ENCODE measurements at regions not wholly inside any gene's neighbourhood (a gene's known extent, or its start where the extent isn't known, plus 50 kb on each side); places are given as distances from the start of the nearest gene placed in this dataset.
"Not testable (repeated sequence)": the region's sequence is repeated elsewhere in the genome, so short reads cannot be mapped to it uniquely, and the experiment has no call there.

GRCh38 chr3:178325330-178325729 is 210.9 kb upstream of the KCNMB2 start:
- Histone ChIP-seq H3K9me3 (ENCODE audit: control insufficient read depth in 5 of 5, low read length in 5 of 5) (no peaks in the 10 kb centered on the region), H3K4me1 (ENCODE audit: control insufficient read depth in 5 of 5, insufficient read depth in 5 of 5, low read length in 5 of 5) (peaks cover 0 to 12% (median 9%) of the 10 kb centered on the region in 5 donors), H3K27me3 (ENCODE audit: control insufficient read depth in 5 of 5, insufficient read depth in 4 of 5, low read length in 5 of 5) (no peaks in the 10 kb centered on the region), H3K9ac (ENCODE audit: low read length in 5 of 5) (no peak overlapping the region), H3K27ac (ENCODE audit: low read depth, low read length) (no peak overlapping the region), H3K36me3 (ENCODE audit: control insufficient read depth in 5 of 5, insufficient read depth in 5 of 5, low read length in 5 of 5) (no peaks in the 10 kb centered on the region), H3K4me3 (ENCODE audit: low read depth in 1 of 5, low read length in 5 of 5) (no peak overlapping the region)

GRCh38 chr3:178329936-178330335 is 206.3 kb upstream of the KCNMB2 start:
- H3K27ac ChIP-seq (ENCODE audit: low read depth, low read length) = no peak overlapping the region
- no peaks in the 10 kb centered on the region for H3K9me3 ChIP-seq (ENCODE audit: control insufficient read depth in 5 of 5, low read length in 5 of 5)
- H3K36me3 ChIP-seq (ENCODE audit: control insufficient read depth in 5 of 5, insufficient read depth in 5 of 5, low read length in 5 of 5) = no peaks in the 10 kb centered on the region

GRCh38 chr3:178334239-178334638 is 202.0 kb upstream of the KCNMB2 start:
- H3K27me3 ChIP-seq (ENCODE audit: control insufficient read depth in 5 of 5, insufficient read depth in 4 of 5, low read length in 5 of 5) = no peaks in the 10 kb centered on the region
- H3K9ac ChIP-seq (ENCODE audit: low read length in 5 of 5) = no peak overlapping the region
- no peak overlapping the region for H3K4me3 ChIP-seq (ENCODE audit: low read depth in 1 of 5, low read length in 5 of 5)
- peaks cover 0 to 3% (median 0%) of the 10 kb centered on the region in 5 donors for H3K4me1 ChIP-seq (ENCODE audit: control insufficient read depth in 5 of 5, insufficient read depth in 5 of 5, low read length in 5 of 5)
- no peaks in the 10 kb centered on the region for H3K36me3 ChIP-seq (ENCODE audit: control insufficient read depth in 5 of 5, insufficient read depth in 5 of 5, low read length in 5 of 5)
- H3K27ac ChIP-seq (ENCODE audit: low read depth, low read length) = no peak overlapping the region
- no peaks in the 10 kb centered on the region for H3K9me3 ChIP-seq (ENCODE audit: control insufficient read depth in 5 of 5, low read length in 5 of 5)

More at GRCh38 chr3:178329936-178330335, 206.3 kb upstream of the KCNMB2 start:
- Histone ChIP-seq H3K4me1 (ENCODE audit: control insufficient read depth in 5 of 5, insufficient read depth in 5 of 5, low read length in 5 of 5) (peaks cover 0 to 4% (median 0%) of the 10 kb centered on the region in 5 donors), H3K27me3 (ENCODE audit: control insufficient read depth in 5 of 5, insufficient read depth in 4 of 5, low read length in 5 of 5) (no peaks in the 10 kb centered on the region), H3K4me3 (ENCODE audit: low read depth in 1 of 5, low read length in 5 of 5) (no peak overlapping the region), H3K9ac (ENCODE audit: low read length in 5 of 5) (no peak overlapping the region)

GRCh38 chr3:178336336-178336735 is 199.9 kb upstream of the KCNMB2 start:
- Histone ChIP-seq H3K4me1 (ENCODE audit: control insufficient read depth in 5 of 5, insufficient read depth in 5 of 5, low read length in 5 of 5) (peaks cover 0 to 3% (median under 1%) of the 10 kb centered on the region in 5 donors), H3K27ac (ENCODE audit: low read depth, low read length) (no peak overlapping the region), H3K9me3 (ENCODE audit: control insufficient read depth in 5 of 5, low read length in 5 of 5) (no peaks in the 10 kb centered on the region), H3K9ac (ENCODE audit: low read length in 5 of 5) (no peak overlapping the region), H3K36me3 (ENCODE audit: control insufficient read depth in 5 of 5, insufficient read depth in 5 of 5, low read length in 5 of 5) (no peaks in the 10 kb centered on the region), H3K4me3 (ENCODE audit: low read depth in 1 of 5, low read length in 5 of 5) (no peak overlapping the region), H3K27me3 (ENCODE audit: control insufficient read depth in 5 of 5, insufficient read depth in 4 of 5, low read length in 5 of 5) (no peaks in the 10 kb centered on the region)

GRCh38 chr3:178340506-178340905 is 195.7 kb upstream of the KCNMB2 start:
- Histone ChIP-seq H3K27ac (ENCODE audit: low read depth, low read length) (no peak overlapping the region), H3K4me3 (ENCODE audit: low read depth in 1 of 5, low read length in 5 of 5) (no peak overlapping the region), H3K36me3 (ENCODE audit: control insufficient read depth in 5 of 5, insufficient read depth in 5 of 5, low read length in 5 of 5) (no peaks in the 10 kb centered on the region), H3K9me3 (ENCODE audit: control insufficient read depth in 5 of 5, low read length in 5 of 5) (no peaks in the 10 kb centered on the region), H3K4me1 (ENCODE audit: control insufficient read depth in 5 of 5, insufficient read depth in 5 of 5, low read length in 5 of 5) (peaks cover 0 to 21% (median 16%) of the 10 kb centered on the region in 5 donors), H3K27me3 (ENCODE audit: control insufficient read depth in 5 of 5, insufficient read depth in 4 of 5, low read length in 5 of 5) (no peaks in the 10 kb centered on the region), H3K9ac (ENCODE audit: low read length in 5 of 5) (no peak overlapping the region)

- Histone ChIP-seq H3K4me3 (ENCODE audit: low read depth in 1 of 5, low read length in 5 of 5) (no peak overlapping the region), H3K36me3 (ENCODE audit: control insufficient read depth in 5 of 5, insufficient read depth in 5 of 5, low read length in 5 of 5) (no peaks in the 10 kb centered on the region), H3K27ac (ENCODE audit: low read depth, low read length) (no peak overlapping the region), H3K4me1 (ENCODE audit: control insufficient read depth in 5 of 5, insufficient read depth in 5 of 5, low read length in 5 of 5) (peaks cover 0 to 21% (median 16%) of the 10 kb centered on the region in 5 donors), H3K27me3 (ENCODE audit: control insufficient read depth in 5 of 5, insufficient read depth in 4 of 5, low read length in 5 of 5) (no peaks in the 10 kb centered on the region), H3K9me3 (ENCODE audit: control insufficient read depth in 5 of 5, low read length in 5 of 5) (no peaks in the 10 kb centered on the region), H3K9ac (ENCODE audit: low read length in 5 of 5) (no peak overlapping the region)
These were observed 194.6 kb upstream of the KCNMB2 start for GRCh38 chr3:178341636-178342035.

GRCh38 chr3:178342111-178342510 is 194.1 kb upstream of the KCNMB2 start:
- H3K9me3 ChIP-seq (ENCODE audit: control insufficient read depth in 5 of 5, low read length in 5 of 5) = no peaks in the 10 kb centered on the region
- no peaks in the 10 kb centered on the region for H3K27me3 ChIP-seq (ENCODE audit: control insufficient read depth in 5 of 5, insufficient read depth in 4 of 5, low read length in 5 of 5)
- H3K36me3 ChIP-seq (ENCODE audit: control insufficient read depth in 5 of 5, insufficient read depth in 5 of 5, low read length in 5 of 5) = no peaks in the 10 kb centered on the region
- H3K4me3 ChIP-seq (ENCODE audit: low read depth in 1 of 5, low read length in 5 of 5) = no peak overlapping the region
- no peak overlapping the region for H3K9ac ChIP-seq (ENCODE audit: low read length in 5 of 5)
- H3K4me1 ChIP-seq (ENCODE audit: control insufficient read depth in 5 of 5, insufficient read depth in 5 of 5, low read length in 5 of 5) = peaks cover 0 to 21% (median 16%) of the 10 kb centered on the region in 5 donors
- no peak overlapping the region for H3K27ac ChIP-seq (ENCODE audit: low read depth, low read length)

- H3K27me3 ChIP-seq (ENCODE audit: control insufficient read depth in 5 of 5, insufficient read depth in 4 of 5, low read length in 5 of 5) = no peaks in the 10 kb centered on the region
- no peak overlapping the region for H3K27ac ChIP-seq (ENCODE audit: low read depth, low read length)
- no peaks in the 10 kb centered on the region for H3K9me3 ChIP-seq (ENCODE audit: control insufficient read depth in 5 of 5, low read length in 5 of 5)
- no peak overlapping the region for H3K4me3 ChIP-seq (ENCODE audit: low read depth in 1 of 5, low read length in 5 of 5)
- peaks cover 0 to 21% (median 16%) of the 10 kb centered on the region in 5 donors for H3K4me1 ChIP-seq (ENCODE audit: control insufficient read depth in 5 of 5, insufficient read depth in 5 of 5, low read length in 5 of 5)
- H3K9ac ChIP-seq (ENCODE audit: low read length in 5 of 5) = no peak overlapping the region
- H3K36me3 ChIP-seq (ENCODE audit: control insufficient read depth in 5 of 5, insufficient read depth in 5 of 5, low read length in 5 of 5) = no peaks in the 10 kb centered on the region
These were observed 192.7 kb upstream of the KCNMB2 start for GRCh38 chr3:178343433-178344038.

- Histone ChIP-seq H3K36me3 (ENCODE audit: control insufficient read depth in 5 of 5, insufficient read depth in 5 of 5, low read length in 5 of 5) (no peaks in the 10 kb centered on the region), H3K27me3 (ENCODE audit: control insufficient read depth in 5 of 5, insufficient read depth in 4 of 5, low read length in 5 of 5) (no peaks in the 10 kb centered on the region), H3K9ac (ENCODE audit: low read length in 5 of 5) (no peak overlapping the region), H3K4me3 (ENCODE audit: low read depth in 1 of 5, low read length in 5 of 5) (no peak overlapping the region), H3K9me3 (ENCODE audit: control insufficient read depth in 5 of 5, low read length in 5 of 5) (no peaks in the 10 kb centered on the region), H3K27ac (ENCODE audit: low read depth, low read length) (no peak overlapping the region), H3K4me1 (ENCODE audit: control insufficient read depth in 5 of 5, insufficient read depth in 5 of 5, low read length in 5 of 5) (peaks cover 0 to 27% (median 16%) of the 10 kb centered on the region in 5 donors)
These were observed 190.3 kb upstream of the KCNMB2 start for GRCh38 chr3:178345944-178346343.

- H3K4me1 ChIP-seq (ENCODE audit: control insufficient read depth in 5 of 5, insufficient read depth in 5 of 5, low read length in 5 of 5) = peaks cover 0 to 19% (median 12%) of the 10 kb centered on the region in 5 donors
- H3K36me3 ChIP-seq (ENCODE audit: control insufficient read depth in 5 of 5, insufficient read depth in 5 of 5, low read length in 5 of 5); H3K27me3 ChIP-seq (ENCODE audit: control insufficient read depth in 5 of 5, insufficient read depth in 4 of 5, low read length in 5 of 5); H3K9ac ChIP-seq (ENCODE audit: low read length in 5 of 5); H3K27ac ChIP-seq (ENCODE audit: low read depth, low read length); H3K4me3 ChIP-seq (ENCODE audit: low read depth in 1 of 5, low read length in 5 of 5); H3K9me3 ChIP-seq (ENCODE audit: control insufficient read depth in 5 of 5, low read length in 5 of 5): not testable (repeated sequence)
These were observed 187.5 kb upstream of the KCNMB2 start for GRCh38 chr3:178348561-178349217.
